Liver (tissue), 8 donors: ENCODE measurements at regions not wholly inside any gene's neighbourhood (a gene's known extent, or its start where the extent isn't known, plus 50 kb on each side); places are given as distances from the start of the nearest gene placed in this dataset.

Experiments used
- DNase-seq: peaks from one replicate; pipeline ENCODE4 v3.0.0-alpha.2; 2017; ENCODE audit warnings: low spot score
- H3K27ac ChIP-seq, 2 donors: one replicate each; pipeline ENCODE4 v1.7.0; 2013; ENCODE audit warnings: inconsistent platforms in 2 of 2, low read length in 2 of 2, control low read depth in 1 of 2, low read depth in 1 of 2, mild to moderate bottlenecking in 1 of 2
- H3K27me3 ChIP-seq, 4 donors: one replicate each; pipeline versions ENCODE4 v1.6.1 to v1.7.0; 2013; ENCODE audit warnings: low read length in 3 of 4, inconsistent platforms in 1 of 4, mild to moderate bottlenecking in 1 of 4, moderate library complexity in 1 of 4; ENCODE audit not compliant: control insufficient read depth in 4 of 4, insufficient read depth in 4 of 4
- H3K36me3 ChIP-seq, 4 donors: one replicate each; pipeline versions ENCODE4 v1.6.1 to v1.7.0; 2013; ENCODE audit warnings: low read length in 3 of 4, mild to moderate bottlenecking in 3 of 4, low read depth in 1 of 4, moderate library complexity in 1 of 4; ENCODE audit not compliant: control insufficient read depth in 4 of 4, insufficient read depth in 3 of 4
- H3K4me1 ChIP-seq, 4 donors: one replicate each; pipeline versions ENCODE4 v1.6.1 to v1.7.0; 2013; ENCODE audit warnings: low read length in 3 of 4, mild to moderate bottlenecking in 3 of 4, moderate library complexity in 1 of 4; ENCODE audit not compliant: control insufficient read depth in 4 of 4, insufficient read depth in 4 of 4
- H3K4me3 ChIP-seq, 3 donors: one replicate each; pipeline versions ENCODE4 v1.6.1 to v1.7.0; 2013; ENCODE audit warnings: low read length in 3 of 3, control low read depth in 1 of 3, low read depth in 1 of 3, mild to moderate bottlenecking in 1 of 3
- H3K9ac ChIP-seq, 2 donors: one replicate each; pipeline ENCODE4 v1.7.0; 2013; ENCODE audit warnings: low read length in 2 of 2, mild to moderate bottlenecking in 2 of 2, moderate library complexity in 2 of 2, control low read depth in 1 of 2, low read depth in 1 of 2
- H3K9me3 ChIP-seq, 4 donors: one replicate each; pipeline versions ENCODE4 v1.6.1 to v1.7.0; 2013; ENCODE audit warnings: low read length in 3 of 4; ENCODE audit not compliant: control insufficient read depth in 4 of 4
- FOXA1 ChIP-seq: IDR thresholded peaks from 2 replicates; pipeline ENCODE4 v1.6.1; 2016; ENCODE audit warnings: antibody characterized with exemption
- FOXA2 ChIP-seq: IDR thresholded peaks from 2 replicates; pipeline ENCODE4 v1.6.1; 2016; ENCODE audit warnings: antibody characterized with exemption
- GABPA ChIP-seq, 2 donors: IDR thresholded peaks in 1 of 2; conservative IDR thresholded peaks in 1 of 2; 2 replicates each; pipeline ENCODE4 v1.6.1; 2016; ENCODE audit warnings: antibody characterized with exemption in 2 of 2, mild to moderate bottlenecking in 1 of 2, moderate library complexity in 1 of 2
- HNF4A ChIP-seq, 2 donors: conservative IDR thresholded peaks; 2 replicates each; pipeline ENCODE4 v1.6.1; 2016; ENCODE audit warnings: antibody characterized with exemption in 2 of 2, mild to moderate bottlenecking in 2 of 2
- HNF4G ChIP-seq: IDR thresholded peaks from 2 replicates; pipeline ENCODE4 v1.6.1; 2016; ENCODE audit warnings: antibody characterized with exemption
- JUND ChIP-seq, 2 donors: IDR thresholded peaks; 2 replicates each; pipeline ENCODE4 v1.6.1; 2016; ENCODE audit warnings: antibody characterized with exemption in 2 of 2
- NR2F2 ChIP-seq: IDR thresholded peaks from 2 replicates; pipeline ENCODE4 v1.6.1; 2016; ENCODE audit warnings: antibody characterized with exemption
- RAD21 ChIP-seq, 2 donors: IDR thresholded peaks; 2 replicates each; pipeline ENCODE4 v1.6.1; 2016; ENCODE audit warnings: antibody characterized with exemption in 2 of 2, mild to moderate bottlenecking in 2 of 2
- RXRA ChIP-seq, 2 donors: IDR thresholded peaks; 2 replicates each; pipeline ENCODE4 v1.6.1; 2017 to 2018; ENCODE audit warnings: antibody characterized with exemption in 2 of 2, mild to moderate bottlenecking in 1 of 2
- SP1 ChIP-seq: IDR thresholded peaks from 2 replicates; pipeline ENCODE4 v1.6.1; 2018; ENCODE audit warnings: antibody characterized with exemption, mild to moderate bottlenecking
- WGBS: extraction: QIAGEN DNeasy Blood & Tissue Kit; methylation state at CpG from one replicate; pipeline ENCODE4 v1.1.7; 2013; 5-methylcytosine and 5-hydroxymethylcytosine counted together
- TF ChIP-seq, protein P1 (sequence below): IDR thresholded peaks from 2 replicates; pipeline ENCODE4 v1.6.1; 2016; ENCODE audit warnings: antibody characterized with exemption
- TF ChIP-seq, protein P2 (sequence below): IDR thresholded peaks from 2 replicates; pipeline ENCODE4 v1.6.1; 2016; ENCODE audit warnings: antibody characterized with exemption
- TF ChIP-seq, protein P3 (sequence below): IDR thresholded peaks from 2 replicates; pipeline ENCODE4 v1.6.1; 2016; ENCODE audit warnings: antibody characterized with exemption, mild to moderate bottlenecking
- TF ChIP-seq, protein P4 (sequence below): fragments of 150-350 bp; IDR thresholded peaks from 2 replicates; pipeline ENCODE4 v1.5.1; 2017; ENCODE audit warnings: improper control_type of control experiment, low read depth, low read length; ENCODE audit not compliant: missing input control
- donor health status: healthy.
- donor health status: healthy.
- donor health status: healthy.
- donor health status: healthy.
- donor health status: healthy.

DNA sequence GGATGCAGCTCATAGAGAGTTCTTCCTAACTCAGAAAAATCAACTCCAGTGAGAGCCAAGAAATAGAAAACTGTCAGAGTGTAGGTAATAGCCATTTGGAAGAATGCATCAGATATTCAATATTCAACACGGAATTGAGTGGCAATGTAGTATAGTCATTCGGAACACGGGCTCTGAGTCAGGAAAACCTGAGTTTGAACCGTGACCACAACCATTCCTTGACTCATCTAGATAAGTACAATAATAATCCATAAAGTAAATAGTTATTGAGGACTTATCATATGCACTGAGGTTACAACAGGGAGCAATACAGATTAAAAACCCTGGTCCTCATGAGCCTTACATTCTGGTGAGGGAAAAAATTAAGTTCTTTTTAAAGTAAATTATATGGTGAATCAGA is 62.6 kb upstream of the PHF21A start:
- no peak overlapping the region for H3K27ac ChIP-seq
- H3K9ac ChIP-seq: no peak overlapping the region
- H3K27me3 ChIP-seq: peaks cover 0 to 19% (median 2%) of the 10 kb centered on the region in 4 donors
- no peaks in the 10 kb centered on the region for H3K36me3 ChIP-seq
- H3K4me3 ChIP-seq: no peak overlapping the region
- no peak for DNase-seq
- TF ChIP-seq SP1: no peak
- no peak for TF ChIP-seq RAD21 (IDR thresholded peaks at IDR 0.05)
- TF ChIP-seq, protein P1, sequence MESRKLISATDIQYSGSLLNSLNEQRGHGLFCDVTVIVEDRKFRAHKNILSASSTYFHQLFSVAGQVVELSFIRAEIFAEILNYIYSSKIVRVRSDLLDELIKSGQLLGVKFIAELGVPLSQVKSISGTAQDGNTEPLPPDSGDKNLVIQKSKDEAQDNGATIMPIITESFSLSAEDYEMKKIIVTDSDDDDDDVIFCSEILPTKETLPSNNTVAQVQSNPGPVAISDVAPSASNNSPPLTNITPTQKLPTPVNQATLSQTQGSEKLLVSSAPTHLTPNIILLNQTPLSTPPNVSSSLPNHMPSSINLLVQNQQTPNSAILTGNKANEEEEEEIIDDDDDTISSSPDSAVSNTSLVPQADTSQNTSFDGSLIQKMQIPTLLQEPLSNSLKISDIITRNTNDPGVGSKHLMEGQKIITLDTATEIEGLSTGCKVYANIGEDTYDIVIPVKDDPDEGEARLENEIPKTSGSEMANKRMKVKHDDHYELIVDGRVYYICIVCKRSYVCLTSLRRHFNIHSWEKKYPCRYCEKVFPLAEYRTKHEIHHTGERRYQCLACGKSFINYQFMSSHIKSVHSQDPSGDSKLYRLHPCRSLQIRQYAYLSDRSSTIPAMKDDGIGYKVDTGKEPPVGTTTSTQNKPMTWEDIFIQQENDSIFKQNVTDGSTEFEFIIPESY: no peak
- TF ChIP-seq GABPA (IDR thresholded peaks at IDR 0.05 in 1 of 2, conservative IDR thresholded peaks at IDR 0.05 in 1 of 2): no peak
- no peak for TF ChIP-seq RXRA (IDR thresholded peaks at IDR 0.05)
- no peak for TF ChIP-seq JUND (IDR thresholded peaks at IDR 0.05)
- TF ChIP-seq FOXA1: no peak
- TF ChIP-seq HNF4A (conservative IDR thresholded peaks at IDR 0.05): no peak
- TF ChIP-seq, protein P2, sequence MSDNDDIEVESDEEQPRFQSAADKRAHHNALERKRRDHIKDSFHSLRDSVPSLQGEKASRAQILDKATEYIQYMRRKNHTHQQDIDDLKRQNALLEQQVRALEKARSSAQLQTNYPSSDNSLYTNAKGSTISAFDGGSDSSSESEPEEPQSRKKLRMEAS: no peak
- TF ChIP-seq NR2F2: no peak
- TF ChIP-seq HNF4G: no peak
- TF ChIP-seq, protein P3, sequence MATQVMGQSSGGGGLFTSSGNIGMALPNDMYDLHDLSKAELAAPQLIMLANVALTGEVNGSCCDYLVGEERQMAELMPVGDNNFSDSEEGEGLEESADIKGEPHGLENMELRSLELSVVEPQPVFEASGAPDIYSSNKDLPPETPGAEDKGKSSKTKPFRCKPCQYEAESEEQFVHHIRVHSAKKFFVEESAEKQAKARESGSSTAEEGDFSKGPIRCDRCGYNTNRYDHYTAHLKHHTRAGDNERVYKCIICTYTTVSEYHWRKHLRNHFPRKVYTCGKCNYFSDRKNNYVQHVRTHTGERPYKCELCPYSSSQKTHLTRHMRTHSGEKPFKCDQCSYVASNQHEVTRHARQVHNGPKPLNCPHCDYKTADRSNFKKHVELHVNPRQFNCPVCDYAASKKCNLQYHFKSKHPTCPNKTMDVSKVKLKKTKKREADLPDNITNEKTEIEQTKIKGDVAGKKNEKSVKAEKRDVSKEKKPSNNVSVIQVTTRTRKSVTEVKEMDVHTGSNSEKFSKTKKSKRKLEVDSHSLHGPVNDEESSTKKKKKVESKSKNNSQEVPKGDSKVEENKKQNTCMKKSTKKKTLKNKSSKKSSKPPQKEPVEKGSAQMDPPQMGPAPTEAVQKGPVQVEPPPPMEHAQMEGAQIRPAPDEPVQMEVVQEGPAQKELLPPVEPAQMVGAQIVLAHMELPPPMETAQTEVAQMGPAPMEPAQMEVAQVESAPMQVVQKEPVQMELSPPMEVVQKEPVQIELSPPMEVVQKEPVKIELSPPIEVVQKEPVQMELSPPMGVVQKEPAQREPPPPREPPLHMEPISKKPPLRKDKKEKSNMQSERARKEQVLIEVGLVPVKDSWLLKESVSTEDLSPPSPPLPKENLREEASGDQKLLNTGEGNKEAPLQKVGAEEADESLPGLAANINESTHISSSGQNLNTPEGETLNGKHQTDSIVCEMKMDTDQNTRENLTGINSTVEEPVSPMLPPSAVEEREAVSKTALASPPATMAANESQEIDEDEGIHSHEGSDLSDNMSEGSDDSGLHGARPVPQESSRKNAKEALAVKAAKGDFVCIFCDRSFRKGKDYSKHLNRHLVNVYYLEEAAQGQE: no peak
- TF ChIP-seq FOXA2: no peak
- WGBS: 80% methylated on average over 4 of the region's 4 CpGs
- H3K4me1 ChIP-seq: no peaks in the 10 kb centered on the region
- peaks cover 0 to 4% (median 0%) of the 10 kb centered on the region in 4 donors for H3K9me3 ChIP-seq

DNA sequence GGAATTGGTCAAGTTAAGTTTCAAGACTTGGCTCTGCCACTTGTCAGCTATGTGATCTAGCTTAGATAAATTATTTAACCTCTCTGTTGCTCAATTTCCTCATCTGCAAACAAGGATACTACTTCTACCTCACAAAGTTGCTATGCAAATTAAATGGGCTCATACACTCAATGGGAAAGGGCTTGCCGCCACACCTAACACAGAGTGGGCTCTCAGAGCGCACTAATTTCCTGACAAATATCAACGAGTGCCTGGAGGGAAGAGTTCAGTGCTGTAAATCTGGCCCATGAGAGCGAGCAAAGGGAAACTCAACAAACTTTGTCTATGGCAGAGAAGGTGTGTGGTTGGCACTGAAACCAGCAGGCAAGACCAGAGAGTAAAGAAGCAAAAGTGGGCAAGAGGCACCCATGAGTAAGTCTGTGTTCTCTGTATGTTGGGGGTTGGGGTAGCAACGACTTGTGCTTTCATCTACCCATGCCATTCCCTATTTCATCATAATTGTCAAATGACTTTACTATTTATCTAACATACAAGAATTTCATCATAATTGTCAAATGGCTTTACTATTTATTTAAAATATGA is 60.7 kb upstream of the PHF21A start:
- no peak for TF ChIP-seq NR2F2
- TF ChIP-seq, protein P4, sequence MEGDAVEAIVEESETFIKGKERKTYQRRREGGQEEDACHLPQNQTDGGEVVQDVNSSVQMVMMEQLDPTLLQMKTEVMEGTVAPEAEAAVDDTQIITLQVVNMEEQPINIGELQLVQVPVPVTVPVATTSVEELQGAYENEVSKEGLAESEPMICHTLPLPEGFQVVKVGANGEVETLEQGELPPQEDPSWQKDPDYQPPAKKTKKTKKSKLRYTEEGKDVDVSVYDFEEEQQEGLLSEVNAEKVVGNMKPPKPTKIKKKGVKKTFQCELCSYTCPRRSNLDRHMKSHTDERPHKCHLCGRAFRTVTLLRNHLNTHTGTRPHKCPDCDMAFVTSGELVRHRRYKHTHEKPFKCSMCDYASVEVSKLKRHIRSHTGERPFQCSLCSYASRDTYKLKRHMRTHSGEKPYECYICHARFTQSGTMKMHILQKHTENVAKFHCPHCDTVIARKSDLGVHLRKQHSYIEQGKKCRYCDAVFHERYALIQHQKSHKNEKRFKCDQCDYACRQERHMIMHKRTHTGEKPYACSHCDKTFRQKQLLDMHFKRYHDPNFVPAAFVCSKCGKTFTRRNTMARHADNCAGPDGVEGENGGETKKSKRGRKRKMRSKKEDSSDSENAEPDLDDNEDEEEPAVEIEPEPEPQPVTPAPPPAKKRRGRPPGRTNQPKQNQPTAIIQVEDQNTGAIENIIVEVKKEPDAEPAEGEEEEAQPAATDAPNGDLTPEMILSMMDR: no peak
- no peak for TF ChIP-seq RAD21 (IDR thresholded peaks at IDR 0.05)
- TF ChIP-seq, protein P1: no peak
- no peak for TF ChIP-seq GABPA (IDR thresholded peaks at IDR 0.05 in 1 of 2, conservative IDR thresholded peaks at IDR 0.05 in 1 of 2)
- TF ChIP-seq FOXA1: no peak
- no peak for TF ChIP-seq HNF4G
- no peak for TF ChIP-seq SP1
- H3K27me3 ChIP-seq: peaks cover 0 to 17% (median 2%) of the 10 kb centered on the region in 4 donors
- peaks cover 0 to 4% (median 0%) of the 10 kb centered on the region in 4 donors for H3K9me3 ChIP-seq
- no peak overlapping the region for H3K4me3 ChIP-seq
- H3K4me1 ChIP-seq: no peaks in the 10 kb centered on the region
- no peak for DNase-seq
- WGBS: 87% methylated on average over 5 of the region's 5 CpGs
- no peak overlapping the region for H3K27ac ChIP-seq
- no peaks in the 10 kb centered on the region for H3K36me3 ChIP-seq
- no peak overlapping the region for H3K9ac ChIP-seq
